ENCODE measurements at regions not wholly inside any gene's neighbourhood (a gene's known extent, or its start where the extent isn't known, plus 50 kb on each side); places are given as distances from the start of the nearest gene placed in this dataset.

DNA sequence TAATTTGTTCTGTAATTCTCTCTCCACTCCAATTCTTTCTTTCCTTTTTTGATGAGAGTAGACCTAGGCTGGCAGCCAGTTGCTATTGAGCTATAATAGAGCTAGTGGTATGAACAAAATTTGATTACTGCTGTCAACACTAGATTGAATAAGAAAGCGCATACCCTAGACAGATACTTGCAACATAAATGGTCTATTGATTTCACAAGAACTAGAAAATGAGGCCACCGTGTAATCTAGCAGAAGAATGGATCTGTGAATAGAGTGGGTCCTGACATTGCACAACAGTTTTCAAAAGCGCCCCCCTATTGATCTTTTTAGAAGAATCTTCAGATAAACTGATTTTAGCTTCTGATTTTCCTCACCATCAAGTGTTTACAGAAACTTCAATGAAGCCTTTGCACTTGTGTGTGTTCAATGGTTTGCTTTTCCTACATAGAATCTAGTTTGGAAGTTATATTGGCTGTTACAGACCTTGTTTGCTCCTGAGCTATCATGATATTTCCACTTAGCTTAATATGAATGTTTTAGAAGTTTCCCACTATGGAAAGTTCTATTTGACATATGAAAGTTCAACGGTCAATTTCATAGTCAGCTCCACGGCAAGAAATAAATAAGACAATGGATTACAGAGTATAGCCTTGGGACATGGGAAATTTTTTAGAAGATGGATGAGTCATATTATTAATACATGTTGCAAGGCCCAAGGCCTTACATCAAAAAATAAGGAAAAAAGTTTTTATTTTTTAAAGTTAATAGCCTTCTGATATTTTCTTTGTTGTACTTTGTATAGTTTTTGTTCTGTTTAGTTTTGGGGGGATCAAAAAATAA, 55.6 kb downstream of the UTRN start:
- peak; percentile 41 for DNase-seq (ENCODE audit: low read depth)
- TF ChIP-seq, protein P1, sequence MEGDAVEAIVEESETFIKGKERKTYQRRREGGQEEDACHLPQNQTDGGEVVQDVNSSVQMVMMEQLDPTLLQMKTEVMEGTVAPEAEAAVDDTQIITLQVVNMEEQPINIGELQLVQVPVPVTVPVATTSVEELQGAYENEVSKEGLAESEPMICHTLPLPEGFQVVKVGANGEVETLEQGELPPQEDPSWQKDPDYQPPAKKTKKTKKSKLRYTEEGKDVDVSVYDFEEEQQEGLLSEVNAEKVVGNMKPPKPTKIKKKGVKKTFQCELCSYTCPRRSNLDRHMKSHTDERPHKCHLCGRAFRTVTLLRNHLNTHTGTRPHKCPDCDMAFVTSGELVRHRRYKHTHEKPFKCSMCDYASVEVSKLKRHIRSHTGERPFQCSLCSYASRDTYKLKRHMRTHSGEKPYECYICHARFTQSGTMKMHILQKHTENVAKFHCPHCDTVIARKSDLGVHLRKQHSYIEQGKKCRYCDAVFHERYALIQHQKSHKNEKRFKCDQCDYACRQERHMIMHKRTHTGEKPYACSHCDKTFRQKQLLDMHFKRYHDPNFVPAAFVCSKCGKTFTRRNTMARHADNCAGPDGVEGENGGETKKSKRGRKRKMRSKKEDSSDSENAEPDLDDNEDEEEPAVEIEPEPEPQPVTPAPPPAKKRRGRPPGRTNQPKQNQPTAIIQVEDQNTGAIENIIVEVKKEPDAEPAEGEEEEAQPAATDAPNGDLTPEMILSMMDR (conservative IDR thresholded peaks at IDR 0.05; ENCODE audit: low read depth, low read length): no peak
- no peak overlapping the region for H3K4me3 ChIP-seq (ENCODE audit: low read depth, low read length)

DNA sequence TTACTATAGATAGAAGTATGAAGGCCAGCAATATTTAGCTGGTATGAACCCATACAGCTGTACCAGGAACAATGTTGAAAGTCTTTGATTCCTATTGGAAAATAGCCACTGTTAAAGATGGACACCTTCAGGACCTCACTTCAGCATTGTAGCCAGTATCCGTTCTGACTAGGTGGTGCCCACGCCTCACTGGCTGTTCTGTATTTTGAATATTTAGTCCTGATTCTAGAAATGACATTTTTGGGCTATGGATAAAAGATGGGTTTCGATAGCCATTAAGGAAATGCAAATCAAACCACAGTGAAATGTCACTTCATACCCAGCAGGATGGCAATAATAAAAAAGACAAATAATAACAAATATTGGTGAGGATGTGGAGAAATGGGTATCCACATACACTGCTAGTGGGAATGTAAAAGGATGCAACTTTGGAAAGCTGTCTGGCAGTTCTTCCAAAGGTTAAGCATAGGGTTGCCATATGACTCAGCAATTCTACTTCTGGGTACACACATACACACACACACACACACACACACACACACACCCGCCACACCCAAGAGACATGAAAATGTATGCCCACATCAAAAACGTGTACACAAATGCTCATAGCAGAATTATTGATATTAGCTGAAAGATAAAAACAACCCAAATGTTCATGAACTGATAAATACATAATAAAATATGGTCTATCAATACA, 56.8 kb downstream of the UTRN start:
- no peak overlapping the region for H3K4me3 ChIP-seq (ENCODE audit: low read depth, low read length)
- DNase-seq (ENCODE audit: low read depth): no peak
- TF ChIP-seq, protein P1 (conservative IDR thresholded peaks at IDR 0.05; ENCODE audit: low read depth, low read length): no peak

DNA sequence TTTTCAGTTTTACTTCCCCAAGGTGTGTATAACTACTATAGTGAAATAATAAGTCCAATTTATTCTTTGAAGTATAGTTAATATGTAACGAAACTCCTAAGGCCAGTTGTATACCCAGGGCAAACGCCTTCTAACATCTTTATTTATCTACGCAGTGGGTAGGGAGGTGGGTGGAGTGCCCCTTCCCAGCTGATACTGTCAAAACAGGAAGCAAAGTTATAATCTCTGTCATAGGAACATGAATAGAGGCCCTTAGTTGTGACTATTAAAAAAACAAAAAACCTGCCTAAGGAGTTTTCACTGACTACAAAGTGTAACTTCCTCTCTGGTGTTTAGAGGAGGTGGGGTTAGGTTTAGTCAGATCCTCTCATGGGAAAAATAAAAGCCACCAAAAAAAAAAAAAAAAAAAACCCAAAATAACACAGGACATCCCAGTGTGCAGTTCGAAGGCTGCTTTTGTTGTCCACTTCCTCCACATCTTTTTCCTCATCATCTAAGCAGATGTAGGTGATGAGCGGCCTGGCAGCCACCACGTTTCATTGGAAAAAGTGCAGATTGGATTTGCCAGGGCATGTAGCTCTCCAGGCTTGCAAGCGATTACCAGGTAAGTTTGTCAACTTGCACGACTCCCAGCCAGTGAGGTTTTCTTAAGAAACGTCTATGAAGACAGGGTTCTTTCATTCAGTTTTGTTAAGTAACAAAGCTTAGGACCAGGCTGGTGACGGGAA, 58.7 kb downstream of the UTRN start:
- H3K4me3 ChIP-seq (ENCODE audit: low read depth, low read length): no peak overlapping the region
- DNase-seq (ENCODE audit: low read depth): no peak
- TF ChIP-seq, protein P1 (conservative IDR thresholded peaks at IDR 0.05; ENCODE audit: low read depth, low read length): no peak

DNA sequence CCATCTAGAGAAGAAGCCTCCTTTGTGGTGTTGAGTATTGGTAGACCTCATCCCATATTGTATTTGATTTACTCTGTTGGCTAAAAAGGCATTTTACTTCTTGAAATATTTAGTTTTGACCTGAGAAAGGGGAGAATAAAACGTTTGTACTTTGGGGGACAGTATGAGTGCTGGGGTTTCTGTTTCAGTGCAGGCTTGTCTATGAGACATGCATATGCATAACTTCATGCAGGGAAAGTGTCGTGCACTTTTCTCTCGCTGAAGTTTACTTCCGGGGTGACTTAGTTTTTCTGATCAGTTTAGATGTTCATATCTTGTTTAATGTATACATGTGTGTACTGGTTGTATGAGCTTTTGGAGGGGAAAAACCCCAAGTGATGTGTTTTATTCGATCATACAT, 59.5 kb downstream of the UTRN start:
- TF ChIP-seq, protein P1 (conservative IDR thresholded peaks at IDR 0.05; ENCODE audit: low read depth, low read length): no peak
- no peak for DNase-seq (ENCODE audit: low read depth)
- H3K4me3 ChIP-seq (ENCODE audit: low read depth, low read length): no peak overlapping the region

DNA sequence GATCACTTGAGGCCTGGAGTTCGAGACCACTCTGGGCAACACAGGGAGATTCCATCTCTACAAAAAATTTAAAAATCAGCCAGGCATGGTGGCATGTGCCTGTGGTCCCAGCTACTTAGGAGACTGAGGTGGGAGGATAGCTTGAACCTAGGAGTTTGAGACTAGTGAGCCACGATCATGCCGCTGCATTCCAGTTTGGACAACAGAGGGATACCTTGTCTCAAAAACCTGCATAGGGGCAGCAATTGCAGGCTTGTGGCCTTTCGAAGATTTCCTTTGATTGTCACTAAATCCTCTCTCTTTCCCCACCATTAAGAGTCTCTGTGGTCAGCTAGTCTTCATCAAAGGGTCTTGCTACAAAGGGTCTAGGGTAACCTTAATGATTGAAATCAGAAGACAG, 60.3 kb downstream of the UTRN start:
- no peak overlapping the region for H3K4me3 ChIP-seq (ENCODE audit: low read depth, low read length)
- DNase-seq (ENCODE audit: low read depth): no peak
- TF ChIP-seq, protein P1 (conservative IDR thresholded peaks at IDR 0.05; ENCODE audit: low read depth, low read length): no peak

DNA sequence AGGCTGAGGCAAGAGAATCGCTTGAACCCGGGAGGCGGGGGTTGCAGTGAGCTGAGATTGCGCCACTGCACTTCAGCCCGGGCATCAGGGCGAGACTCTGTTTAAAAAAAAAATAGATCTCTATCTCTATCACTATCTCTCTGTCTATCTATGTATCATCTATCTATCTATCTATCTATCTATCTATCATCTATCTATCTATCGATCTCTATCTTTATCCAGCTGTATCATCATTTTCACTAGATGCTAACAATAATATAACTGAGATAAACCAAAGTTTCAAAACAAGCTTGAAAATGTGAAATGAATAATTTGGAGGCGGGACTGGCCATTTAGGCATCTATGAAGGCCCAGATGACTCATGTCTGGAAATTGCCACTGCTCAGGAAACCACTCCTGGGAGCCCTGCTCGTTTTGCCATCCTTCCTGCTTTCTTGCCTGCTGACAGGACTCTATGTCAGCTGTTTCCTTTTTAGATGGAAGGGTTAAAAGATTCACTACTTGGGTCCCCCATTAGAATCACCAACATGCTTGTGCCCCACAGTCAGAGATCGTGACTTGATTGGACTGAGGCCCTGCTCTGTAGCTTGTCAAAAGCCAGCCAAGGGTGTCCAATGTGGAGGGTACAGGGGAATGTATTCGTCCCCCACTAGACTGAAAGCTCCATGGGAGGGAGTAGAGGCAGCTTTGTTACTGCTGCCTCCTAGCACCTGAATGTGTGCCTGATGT, 61.7 kb downstream of the UTRN start:
- TF ChIP-seq, protein P1 (conservative IDR thresholded peaks at IDR 0.05; ENCODE audit: low read depth, low read length): no peak
- DNase-seq (ENCODE audit: low read depth): peak; percentile 71
- no peak overlapping the region for H3K4me3 ChIP-seq (ENCODE audit: low read depth, low read length)

All from choroid plexus epithelial cell (primary cell).